ENCODE measurements at regions not wholly inside any gene's neighbourhood (a gene's known extent, or its start where the extent isn't known, plus 50 kb on each side); places are given as distances from the start of the nearest gene placed in this dataset.
A peak's percentile ranks its signal among the peaks of the same experiment; 100 is the strongest.

GRCh38 chr1:244272471-244273261 lies 179.0 kb downstream of the ADSS2 start:
- POLR2A ChIA-PET: no interaction called here
- H3K36me3 ChIP-seq (ENCODE audit: control insufficient read depth in 2 of 2, insufficient read depth in 1 of 2, low read length in 2 of 2): no peaks in the 10 kb centered on the region
- no peak overlapping the region for H3K27ac ChIP-seq (ENCODE audit: extremely low read depth, low read depth, low read length)
- CTCF ChIA-PET: interaction anchor here (0.6 to 3.2 kb wide), 71 partner anchors 8 to 1818 kb away, joined by 3 to 44 read pairs (median 4); partner anchors contain the start of gene ZBTB18
- H3K9me3 ChIP-seq (ENCODE audit: control insufficient read depth, insufficient read depth, low read depth, low read length): no peaks in the 10 kb centered on the region
- no peak overlapping the region for H3K4me3 ChIP-seq (ENCODE audit: low read depth, low read length)
- H3K4me1 ChIP-seq (ENCODE audit: control insufficient read depth, insufficient read depth, low read length): no peaks in the 10 kb centered on the region
- TF ChIP-seq ZBTB17 (tag by site-specific recombination; IDR thresholded peaks at IDR 0.05) (0 out of 2 replicates have a peak, but pooled peaks have one; percentile 18), PRDM1 (tag by site-specific recombination; IDR thresholded peaks at IDR 0.05) (0 out of 2 replicates have a peak, but pooled peaks have one; percentile 5), ZNF654 (tag by site-specific recombination; IDR thresholded peaks at IDR 0.05; ENCODE audit: low read depth) (peak; percentile 100), ZSCAN30 (tag by site-specific recombination; IDR thresholded peaks at IDR 0.05) (0 out of 2 replicates have a peak, but pooled peaks have one; percentile 48), SP7 (tag by site-specific recombination; IDR thresholded peaks at IDR 0.05) (peak; percentile 33; the same call in 1 of the 2 replicates), ZFP3 (tag by site-specific recombination; IDR thresholded peaks at IDR 0.05; ENCODE audit: low read depth) (no peak), ZNF629 (tag by site-specific recombination; IDR thresholded peaks at IDR 0.05) (peak; percentile 39), HOXA7 (CRISPR knock-in tag; IDR thresholded peaks at IDR 0.05; ENCODE audit: borderline replicate concordance) (no peak), ZNF518A (tag by site-specific recombination; conservative IDR thresholded peaks at IDR 0.05; ENCODE audit: low read depth) (0 out of 2 replicates have a peak, but pooled peaks have one; percentile 11), ZXDB (tag by site-specific recombination; IDR thresholded peaks at IDR 0.05) (0 out of 2 replicates have a peak, but pooled peaks have one; percentile 28), ZNF2 (tag by site-specific recombination; IDR thresholded peaks at IDR 0.05) (peak; percentile 90), ZNF426 (tag by site-specific recombination; IDR thresholded peaks at IDR 0.05) (no peak), ZNF335 (tag by site-specific recombination; conservative IDR thresholded peaks at IDR 0.05) (peak; percentile 60; the same call in 1 of the 2 replicates), ZNF362 (tag by site-specific recombination; IDR thresholded peaks at IDR 0.05) (peak; percentile 81; the same call in 1 of the 2 replicates), ZNF660 (tag by site-specific recombination; IDR thresholded peaks at IDR 0.05) (peak; percentile 91), ZBTB20 (tag by site-specific recombination; IDR thresholded peaks at IDR 0.05) (no peak), ZNF366 (tag by site-specific recombination; conservative IDR thresholded peaks at IDR 0.05) (peak; percentile 28; the same call in 1 of the 2 replicates), ZNF600 (tag by site-specific recombination; IDR thresholded peaks at IDR 0.05) (no peak), HOXC10 (CRISPR knock-in tag; IDR thresholded peaks at IDR 0.05) (no peak)
- TF ChIP-seq, protein P1, sequence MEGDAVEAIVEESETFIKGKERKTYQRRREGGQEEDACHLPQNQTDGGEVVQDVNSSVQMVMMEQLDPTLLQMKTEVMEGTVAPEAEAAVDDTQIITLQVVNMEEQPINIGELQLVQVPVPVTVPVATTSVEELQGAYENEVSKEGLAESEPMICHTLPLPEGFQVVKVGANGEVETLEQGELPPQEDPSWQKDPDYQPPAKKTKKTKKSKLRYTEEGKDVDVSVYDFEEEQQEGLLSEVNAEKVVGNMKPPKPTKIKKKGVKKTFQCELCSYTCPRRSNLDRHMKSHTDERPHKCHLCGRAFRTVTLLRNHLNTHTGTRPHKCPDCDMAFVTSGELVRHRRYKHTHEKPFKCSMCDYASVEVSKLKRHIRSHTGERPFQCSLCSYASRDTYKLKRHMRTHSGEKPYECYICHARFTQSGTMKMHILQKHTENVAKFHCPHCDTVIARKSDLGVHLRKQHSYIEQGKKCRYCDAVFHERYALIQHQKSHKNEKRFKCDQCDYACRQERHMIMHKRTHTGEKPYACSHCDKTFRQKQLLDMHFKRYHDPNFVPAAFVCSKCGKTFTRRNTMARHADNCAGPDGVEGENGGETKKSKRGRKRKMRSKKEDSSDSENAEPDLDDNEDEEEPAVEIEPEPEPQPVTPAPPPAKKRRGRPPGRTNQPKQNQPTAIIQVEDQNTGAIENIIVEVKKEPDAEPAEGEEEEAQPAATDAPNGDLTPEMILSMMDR (tag by site-specific recombination; IDR thresholded peaks at IDR 0.05): peak; percentile 99
- TF ChIP-seq, protein P2, sequence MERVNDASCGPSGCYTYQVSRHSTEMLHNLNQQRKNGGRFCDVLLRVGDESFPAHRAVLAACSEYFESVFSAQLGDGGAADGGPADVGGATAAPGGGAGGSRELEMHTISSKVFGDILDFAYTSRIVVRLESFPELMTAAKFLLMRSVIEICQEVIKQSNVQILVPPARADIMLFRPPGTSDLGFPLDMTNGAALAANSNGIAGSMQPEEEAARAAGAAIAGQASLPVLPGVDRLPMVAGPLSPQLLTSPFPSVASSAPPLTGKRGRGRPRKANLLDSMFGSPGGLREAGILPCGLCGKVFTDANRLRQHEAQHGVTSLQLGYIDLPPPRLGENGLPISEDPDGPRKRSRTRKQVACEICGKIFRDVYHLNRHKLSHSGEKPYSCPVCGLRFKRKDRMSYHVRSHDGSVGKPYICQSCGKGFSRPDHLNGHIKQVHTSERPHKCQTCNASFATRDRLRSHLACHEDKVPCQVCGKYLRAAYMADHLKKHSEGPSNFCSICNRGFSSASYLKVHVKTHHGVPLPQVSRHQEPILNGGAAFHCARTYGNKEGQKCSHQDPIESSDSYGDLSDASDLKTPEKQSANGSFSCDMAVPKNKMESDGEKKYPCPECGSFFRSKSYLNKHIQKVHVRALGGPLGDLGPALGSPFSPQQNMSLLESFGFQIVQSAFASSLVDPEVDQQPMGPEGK (tag by site-specific recombination; IDR thresholded peaks at IDR 0.05): no peak
